ENCODE measurements at regions not wholly inside any gene's neighbourhood (a gene's known extent, or its start where the extent isn't known, plus 50 kb on each side); places are given as distances from the start of the nearest gene placed in this dataset.

- Histone ChIP-seq H3K27ac (replicated peaks in 1 of 4) (peak overlapping the region in 1 of 4 donors; percentile 73), H3K9me3 (peaks cover 0 to 8% (median 4%) of the 10 kb centered on the region in 4 donors), H3K4me1 (peaks cover 0 to 25% (median 23%) of the 10 kb centered on the region in 4 donors), H3K4me3 (no peak overlapping the region), H3K27me3 (no peaks in the 10 kb centered on the region), H3K36me3 (no peaks in the 10 kb centered on the region)
- WGBS = 92% methylated on average over 15 of the region's 15 CpGs
- no peak for TF ChIP-seq POLR2AphosphoS5 (IDR thresholded peaks at IDR 0.05)
- intact Hi-C loops (cut with DNase I) = loop anchor here (2.0 to 10.0 kb wide), 5 partner anchors 183 to 927 kb away; partner anchors contain the start of genes ADSS2 and AKT3
- DNase-seq (ENCODE audit: extremely low spot score) = no peak
These were observed 179.9 kb downstream of the ADSS2 start for GRCh38 chr1:244271691-244272308.

- peaks cover 0 to 8% (median 4%) of the 10 kb centered on the region in 4 donors for H3K9me3 ChIP-seq
- intact Hi-C loops (cut with DNase I) = loop anchor here (2.0 to 10.0 kb wide), 5 partner anchors 182 to 928 kb away; partner anchors contain the start of genes ADSS2 and AKT3
- no peaks in the 10 kb centered on the region for H3K27me3 ChIP-seq
- H3K36me3 ChIP-seq = no peaks in the 10 kb centered on the region
- no peak overlapping the region for H3K4me3 ChIP-seq
- H3K27ac ChIP-seq (replicated peaks in 1 of 4) = peak overlapping the region; percentile 64 to 74 (median 72)
- H3K4me1 ChIP-seq = peaks cover 0 to 25% (median 23%) of the 10 kb centered on the region in 4 donors
- no peak for DNase-seq (ENCODE audit: extremely low spot score)
- no peak for TF ChIP-seq POLR2A (IDR thresholded peaks at IDR 0.05; ENCODE audit: low read depth)
- no peak for TF ChIP-seq EP300 (IDR thresholded peaks at IDR 0.05)
- TF ChIP-seq POLR2AphosphoS5 (IDR thresholded peaks at IDR 0.05) = peak; percentile 46 to 64
- peak; percentile 88 to 96 (median 93) for TF ChIP-seq CTCF (IDR thresholded peaks at IDR 0.05)
- WGBS = 36% methylated on average over 6 of the region's 9 CpGs
These were observed 179.0 kb downstream of the ADSS2 start for GRCh38 chr1:244272471-244273261.

GRCh38 chr1:244273262-244273844, 178.4 kb downstream of the ADSS2 start:
- intact Hi-C loops (cut with DNase I) = loop anchor here (2.0 to 10.0 kb wide), 5 partner anchors 181 to 929 kb away; partner anchors contain the start of genes ADSS2 and AKT3
- peak overlapping the region in 3 of 4 donors; percentile 26 to 33 (median 32) for H3K4me3 ChIP-seq
- peaks cover 0 to 25% (median 23%) of the 10 kb centered on the region in 4 donors for H3K4me1 ChIP-seq
- H3K36me3 ChIP-seq = no peaks in the 10 kb centered on the region
- WGBS = 17% methylated on average over 8 of the region's 8 CpGs
- no peaks in the 10 kb centered on the region for H3K27me3 ChIP-seq
- no peak for DNase-seq (ENCODE audit: extremely low spot score)
- H3K27ac ChIP-seq (replicated peaks in 1 of 4) = peak overlapping the region; percentile 64 to 74 (median 72)
- TF ChIP-seq EP300 (IDR thresholded peaks at IDR 0.05) = no peak
- TF ChIP-seq POLR2AphosphoS5 (IDR thresholded peaks at IDR 0.05) = no peak
- TF ChIP-seq POLR2A (IDR thresholded peaks at IDR 0.05; ENCODE audit: low read depth) = no peak
- TF ChIP-seq CTCF (IDR thresholded peaks at IDR 0.05) = no peak
- H3K9me3 ChIP-seq = peaks cover 0 to 8% (median 4%) of the 10 kb centered on the region in 4 donors

GRCh38 chr1:244273845-244274619, 177.7 kb downstream of the ADSS2 start:
- 32% methylated on average over 12 of the region's 13 CpGs for WGBS
- DNase-seq (ENCODE audit: extremely low spot score) = no peak
- intact Hi-C loops (cut with DNase I) = loop anchor here (2.0 to 10.0 kb wide), 5 partner anchors 181 to 929 kb away; partner anchors contain the start of genes ADSS2 and AKT3
- Histone ChIP-seq H3K4me3 (peak overlapping the region in 3 of 4 donors; percentile 26 to 33 (median 32)), H3K4me1 (peaks cover 0 to 25% (median 23%) of the 10 kb centered on the region in 4 donors), H3K27me3 (no peaks in the 10 kb centered on the region), H3K9me3 (peaks cover 0 to 8% (median 4%) of the 10 kb centered on the region in 4 donors), H3K27ac (replicated peaks in 1 of 4) (peak overlapping the region; percentile 64 to 74 (median 72)), H3K36me3 (no peaks in the 10 kb centered on the region)
- peak; percentile 27 to 69 for TF ChIP-seq POLR2AphosphoS5 (IDR thresholded peaks at IDR 0.05)
- no peak for TF ChIP-seq POLR2A (IDR thresholded peaks at IDR 0.05; ENCODE audit: low read depth)

- Histone ChIP-seq H3K36me3 (no peaks in the 10 kb centered on the region), H3K27ac (replicated peaks in 1 of 4) (no peak overlapping the region), H3K4me3 (no peak overlapping the region), H3K9me3 (no peaks in the 10 kb centered on the region), H3K4me1 (peaks cover 0 to 25% (median 23%) of the 10 kb centered on the region in 4 donors), H3K27me3 (no peaks in the 10 kb centered on the region)
- TF ChIP-seq EP300 (IDR thresholded peaks at IDR 0.05) = no peak
- TF ChIP-seq POLR2AphosphoS5 (IDR thresholded peaks at IDR 0.05) = no peak
- no peak for TF ChIP-seq CTCF (IDR thresholded peaks at IDR 0.05)
- TF ChIP-seq POLR2A (IDR thresholded peaks at IDR 0.05; ENCODE audit: low read depth) = no peak
- intact Hi-C loops (cut with DNase I) = loop anchor here (10.0 kb wide), 2 partner anchors 178 to 522 kb away; partner anchors contain the start of gene ADSS2
- no peak for DNase-seq (ENCODE audit: extremely low spot score)
- WGBS = 36% methylated on average over 3 of the region's 3 CpGs
These were observed 175.1 kb downstream of the ADSS2 start for GRCh38 chr1:244276646-244277045.

Measured in esophagus muscularis mucosa (tissue), 4 donors.